Glomerular endothelial cell (primary cell): ENCODE measurements at regions not wholly inside any gene's neighbourhood (a gene's known extent, or its start where the extent isn't known, plus 50 kb on each side); places are given as distances from the start of the nearest gene placed in this dataset.

Experiments
- DNase-seq: peaks from one replicate; pipeline ENCODE4 v3.0.0-alpha.2; 2011; ENCODE audit warnings: low read depth, low spot score; ENCODE audit errors: extremely low read depth

GRCh38 chr6:153898360-153899059 lies 140.5 kb upstream of the OPRM1 start:
- DNase-seq, result no peak

GRCh38 chr6:153882411-153882810 lies 156.6 kb upstream of the OPRM1 start:
- DNase-seq, result no peak

GRCh38 chr6:153873541-153873940 lies 165.5 kb upstream of the OPRM1 start:
- no peak for DNase-seq

- DNase-seq, result no peak
Observed at GRCh38 chr6:153872946-153873345, 166.1 kb upstream of the OPRM1 start.

- DNase-seq, result no peak
Observed at GRCh38 chr6:153862927-153863326, 176.1 kb upstream of the OPRM1 start.

GRCh38 chr6:153862139-153862538 lies 176.9 kb upstream of the OPRM1 start:
- no peak for DNase-seq

- no peak for DNase-seq
Observed at GRCh38 chr6:153858529-153858928, 180.5 kb upstream of the OPRM1 start.

- no peak for DNase-seq
Observed at GRCh38 chr6:153856929-153857376, 182.1 kb upstream of the OPRM1 start.

- no peak for DNase-seq
Observed at GRCh38 chr6:153852481-153852880, 186.6 kb upstream of the OPRM1 start.

GRCh38 chr6:153852034-153852433 lies 187.0 kb upstream of the OPRM1 start:
- DNase-seq, result no peak

- no peak for DNase-seq
Observed at GRCh38 chr6:153849072-153849779, 189.8 kb upstream of the OPRM1 start.

- DNase-seq, result no peak
Observed at GRCh38 chr6:153843420-153843819, 195.6 kb upstream of the OPRM1 start.

- DNase-seq, result no peak
Observed at GRCh38 chr6:153842491-153842890, 196.5 kb upstream of the OPRM1 start.

GRCh38 chr6:153840039-153840850 lies 198.8 kb upstream of the OPRM1 start:
- DNase-seq, result no peak

- no peak for DNase-seq
Observed at GRCh38 chr6:153832543-153832942, 206.5 kb upstream of the OPRM1 start.

GRCh38 chr6:153831350-153832078 lies 207.5 kb upstream of the OPRM1 start:
- DNase-seq, result no peak

GRCh38 chr6:153817173-153817572 lies 221.9 kb upstream of the OPRM1 start:
- no peak for DNase-seq

GRCh38 chr6:153816366-153816765 lies 222.7 kb upstream of the OPRM1 start:
- DNase-seq, result no peak

GRCh38 chr6:153814136-153814535 lies 224.9 kb upstream of the OPRM1 start:
- DNase-seq, result no peak

GRCh38 chr6:153804755-153805330 lies 234.2 kb upstream of the OPRM1 start:
- no peak for DNase-seq

- DNase-seq, result no peak
Observed at GRCh38 chr6:153801917-153802316, 237.1 kb upstream of the OPRM1 start.
